ENCODE measurements at regions not wholly inside any gene's neighbourhood (a gene's known extent, or its start where the extent isn't known, plus 50 kb on each side); places are given as distances from the start of the nearest gene placed in this dataset.

- no peak for DNase-seq (ENCODE audit: extremely low read depth, low read depth)
- TF ChIP-seq CTCF (IDR thresholded peaks at IDR 0.05; ENCODE audit: low read depth, low read length) = no peak
These were observed 142.2 kb downstream of the ABCA8 start for GRCh38 chr17:68812876-68813584.

- TF ChIP-seq CTCF (IDR thresholded peaks at IDR 0.05; ENCODE audit: low read depth, low read length) = no peak
These were observed 146.0 kb downstream of the ABCA8 start for GRCh38 chr17:68809148-68809547.

GRCh38 chr17:68807998-68808772 lies 147.0 kb downstream of the ABCA8 start:
- TF ChIP-seq CTCF (IDR thresholded peaks at IDR 0.05; ENCODE audit: low read depth, low read length) = no peak

More at GRCh38 chr17:68809148-68809547, 146.0 kb downstream of the ABCA8 start:
- no peak for DNase-seq (ENCODE audit: extremely low read depth, low read depth)

GRCh38 chr17:68805609-68806008 lies 149.6 kb downstream of the ABCA8 start:
- TF ChIP-seq CTCF (IDR thresholded peaks at IDR 0.05; ENCODE audit: low read depth, low read length) = no peak
- DNase-seq (ENCODE audit: extremely low read depth, low read depth) = no peak

More at GRCh38 chr17:68807998-68808772, 147.0 kb downstream of the ABCA8 start:
- DNase-seq (ENCODE audit: extremely low read depth, low read depth) = no peak

- no peak for DNase-seq (ENCODE audit: extremely low read depth, low read depth)
- TF ChIP-seq CTCF (IDR thresholded peaks at IDR 0.05; ENCODE audit: low read depth, low read length) = no peak
These were observed 150.2 kb downstream of the ABCA8 start for GRCh38 chr17:68804777-68805520.

GRCh38 chr17:68803164-68803929 lies 151.8 kb downstream of the ABCA8 start:
- no peak for DNase-seq (ENCODE audit: extremely low read depth, low read depth)
- TF ChIP-seq CTCF (IDR thresholded peaks at IDR 0.05; ENCODE audit: low read depth, low read length) = no peak
